ENCODE measurements at regions not wholly inside any gene's neighbourhood (a gene's known extent, or its start where the extent isn't known, plus 50 kb on each side); places are given as distances from the start of the nearest gene placed in this dataset.
"Not testable (repeated sequence)": the region's sequence is repeated elsewhere in the genome, so short reads cannot be mapped to it uniquely, and the experiment has no call there.

DNA sequence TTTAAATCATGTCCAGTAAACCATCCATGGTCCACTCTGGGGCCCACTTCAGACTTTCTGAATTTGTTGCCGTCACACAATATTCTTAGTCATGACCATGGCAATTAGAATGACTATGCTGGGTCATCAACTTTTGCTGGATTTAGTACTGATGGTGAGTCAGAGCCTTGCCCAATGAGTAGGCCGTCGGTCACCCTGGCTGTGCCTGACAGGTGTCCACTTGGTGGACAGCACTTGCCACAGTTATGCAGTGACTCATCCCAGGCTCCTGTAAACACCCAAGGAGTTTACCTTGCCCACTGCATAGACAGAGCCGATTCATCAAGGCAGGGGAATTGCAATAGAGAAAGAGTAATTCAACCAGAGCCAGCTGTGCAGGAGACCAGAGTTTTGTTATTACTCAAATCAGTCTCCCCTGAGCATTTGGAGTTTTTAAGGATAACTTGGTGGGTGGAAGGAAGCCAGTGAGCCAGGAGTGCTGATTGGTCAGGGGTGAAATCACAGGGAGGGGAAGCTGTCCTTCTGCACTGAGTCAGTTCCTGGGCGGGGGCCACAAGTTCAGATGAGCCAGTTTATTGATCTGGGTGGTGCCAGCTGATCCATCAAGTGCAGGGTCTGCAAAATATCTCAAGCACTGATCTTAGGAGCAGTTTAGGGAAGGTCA lies 333.8 kb downstream of the PTPRU start:
- DNase-seq (ENCODE audit: low read depth in 2 of 2), result no peak

DNA sequence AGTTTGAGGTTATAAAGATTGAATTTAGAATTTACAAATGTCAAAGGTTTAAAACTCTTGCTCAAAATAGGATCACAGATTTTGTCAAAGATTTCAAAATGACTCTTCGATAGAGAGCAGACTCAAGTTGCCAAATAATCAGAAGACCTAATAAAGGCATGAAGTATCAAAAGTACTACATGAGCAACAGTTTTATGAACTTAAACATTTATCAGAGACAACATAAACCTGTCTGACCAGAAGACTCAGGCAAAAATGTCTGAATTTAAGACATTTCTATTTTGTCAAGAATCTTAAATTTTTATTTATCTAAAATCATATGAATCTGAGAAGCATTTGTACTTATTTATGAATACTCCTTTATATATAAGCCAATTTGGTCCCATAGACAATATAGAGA lies 330.9 kb downstream of the PTPRU start:
- DNase-seq (ENCODE audit: low read depth in 2 of 2), result no peak

DNA sequence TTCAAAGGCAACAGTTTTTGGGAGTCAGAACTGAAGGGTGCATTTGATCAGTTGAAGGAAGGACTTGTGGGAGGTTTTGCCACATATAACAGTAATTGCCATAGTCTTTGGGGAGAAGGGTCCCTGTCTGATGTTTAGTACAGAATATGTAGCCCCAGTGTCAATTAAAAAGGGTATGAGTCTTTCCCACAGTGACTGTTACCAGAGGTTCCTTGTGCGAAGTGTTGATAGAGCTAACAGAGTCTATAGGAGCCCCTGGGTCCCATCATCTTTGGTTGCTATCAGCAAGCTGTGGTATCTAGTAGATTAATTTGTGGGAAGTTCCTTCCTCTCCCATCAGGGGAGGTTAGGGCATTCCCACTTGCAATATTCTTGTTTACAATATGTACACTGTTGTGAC lies 329.2 kb downstream of the PTPRU start:
- no peak for DNase-seq (ENCODE audit: low read depth in 2 of 2)

DNA sequence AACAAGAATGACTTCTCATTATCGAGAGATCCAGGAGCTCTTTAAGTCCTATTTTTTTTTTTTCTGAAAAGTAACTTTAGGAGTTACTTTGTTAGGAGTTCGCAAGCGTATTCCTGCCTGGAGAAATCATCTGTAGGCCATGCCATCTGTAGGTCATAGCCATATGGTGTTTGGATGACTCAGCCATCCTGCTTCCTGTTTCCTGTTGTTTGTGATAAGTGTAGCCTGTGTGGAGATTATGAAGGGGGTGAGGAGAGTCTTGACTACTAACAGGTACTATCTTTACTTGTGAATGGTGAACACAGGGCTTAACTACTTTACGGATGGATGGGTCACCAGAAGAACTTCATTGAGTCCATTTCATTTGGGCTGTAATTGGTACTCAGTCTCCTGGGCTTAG lies 327.2 kb downstream of the PTPRU start:
- DNase-seq (ENCODE audit: low read depth in 2 of 2), result no peak

DNA sequence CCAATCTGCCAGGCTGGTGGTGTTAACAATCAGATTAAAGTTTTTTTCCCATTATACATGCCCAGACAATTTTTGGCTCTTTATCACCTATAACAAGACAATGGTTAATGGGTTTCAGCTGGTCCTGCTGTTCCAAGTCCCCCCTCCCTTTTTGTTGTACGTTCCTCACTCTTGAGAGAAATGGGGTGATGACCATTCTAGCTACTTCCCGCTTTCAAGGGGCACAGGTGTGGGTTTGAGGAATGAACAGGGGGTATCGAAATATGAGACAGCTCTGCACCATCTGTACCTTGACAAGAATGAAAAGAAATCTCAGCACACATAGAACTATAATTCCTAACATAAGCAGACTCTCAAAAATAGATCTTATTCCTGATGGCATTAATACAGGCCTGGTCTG lies 326.8 kb downstream of the PTPRU start:
- no peak for DNase-seq (ENCODE audit: low read depth in 2 of 2)

DNA sequence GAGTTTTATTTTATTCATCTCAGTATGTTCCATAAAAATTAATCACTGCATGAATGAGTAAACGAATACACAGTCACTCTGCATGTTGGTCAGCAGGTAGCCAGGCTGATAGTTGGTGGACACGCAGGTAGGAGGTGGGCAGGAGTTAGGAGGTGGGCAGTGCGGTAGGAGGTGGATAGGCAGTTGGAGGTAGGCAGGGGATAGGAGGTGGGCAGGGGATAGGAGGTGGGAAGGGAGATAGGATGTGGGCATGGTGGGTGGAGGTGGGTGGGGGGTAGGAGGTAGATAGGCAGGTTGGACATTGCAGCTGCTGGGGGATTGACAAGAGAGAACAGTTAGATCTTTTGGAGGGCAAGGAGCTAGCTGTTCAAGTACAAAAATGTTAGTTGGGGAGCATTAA lies 322.7 kb downstream of the PTPRU start:
- no peak for DNase-seq (ENCODE audit: low read depth in 2 of 2)

DNA sequence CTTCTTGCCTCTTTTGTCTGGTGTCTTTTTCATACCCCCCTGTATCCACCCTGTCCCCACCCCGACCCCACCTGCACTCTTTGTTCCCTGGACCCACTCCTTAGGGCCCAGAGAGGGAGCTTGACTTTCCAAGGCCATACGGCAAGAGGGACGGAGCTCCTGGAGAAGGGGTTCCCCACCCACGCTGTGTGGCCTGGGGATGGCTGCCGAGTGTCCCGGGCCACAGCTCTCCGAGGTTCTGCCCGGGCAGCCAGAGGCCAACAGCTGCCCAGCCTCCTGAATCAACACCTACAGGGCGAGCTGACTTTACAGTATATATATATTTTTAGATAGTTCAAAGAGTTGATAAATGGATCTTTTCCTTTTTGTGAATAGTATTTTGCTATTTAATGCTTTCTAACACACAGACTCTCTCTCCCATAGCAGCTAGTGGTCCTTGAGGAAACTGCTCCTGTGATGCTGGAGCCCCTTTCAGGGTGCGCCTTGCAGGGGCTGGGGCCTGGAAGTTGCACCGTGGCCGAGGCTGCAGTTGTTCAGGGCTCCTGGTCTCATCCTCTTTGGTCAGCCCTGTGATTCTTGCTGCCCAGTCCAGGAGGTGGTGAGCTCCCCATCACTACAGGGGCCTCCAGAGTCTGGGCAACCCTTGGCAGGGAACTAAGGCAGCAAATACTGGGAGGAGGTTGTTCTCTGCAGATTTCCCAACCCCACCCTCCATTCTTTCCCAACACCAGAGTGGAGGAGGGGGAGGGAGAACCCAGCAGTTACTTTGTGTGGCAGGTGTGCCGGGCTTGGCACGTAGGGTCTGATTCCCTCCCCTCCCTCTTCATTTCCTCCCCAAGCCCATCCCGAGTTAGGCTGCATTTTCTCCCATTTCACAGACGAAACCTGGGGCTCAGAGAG lies 321.6 kb downstream of the PTPRU start:
- DNase-seq (ENCODE audit: low read depth in 2 of 2), result no peak

DNA sequence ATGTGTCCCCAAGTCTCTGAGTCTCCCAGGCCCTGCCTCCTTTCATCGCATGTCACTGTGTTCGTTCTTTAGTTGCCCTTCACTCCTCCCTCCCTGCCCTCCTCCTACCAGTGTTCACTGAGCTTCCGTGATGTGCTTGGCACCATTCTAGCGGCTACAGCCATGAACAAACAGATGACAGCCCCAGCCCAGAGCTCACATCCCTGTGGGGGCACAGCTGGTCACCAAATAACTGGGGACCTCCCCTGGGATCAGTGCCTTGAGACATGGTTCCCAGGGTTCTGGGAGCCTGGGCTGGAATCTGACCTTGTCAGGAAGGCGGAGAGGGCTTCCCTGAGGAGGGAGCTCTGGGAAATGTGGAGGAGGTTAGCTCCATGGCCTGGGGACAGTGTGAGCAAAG lies 320.7 kb downstream of the PTPRU start:
- no peak for DNase-seq (ENCODE audit: low read depth in 2 of 2)

DNA sequence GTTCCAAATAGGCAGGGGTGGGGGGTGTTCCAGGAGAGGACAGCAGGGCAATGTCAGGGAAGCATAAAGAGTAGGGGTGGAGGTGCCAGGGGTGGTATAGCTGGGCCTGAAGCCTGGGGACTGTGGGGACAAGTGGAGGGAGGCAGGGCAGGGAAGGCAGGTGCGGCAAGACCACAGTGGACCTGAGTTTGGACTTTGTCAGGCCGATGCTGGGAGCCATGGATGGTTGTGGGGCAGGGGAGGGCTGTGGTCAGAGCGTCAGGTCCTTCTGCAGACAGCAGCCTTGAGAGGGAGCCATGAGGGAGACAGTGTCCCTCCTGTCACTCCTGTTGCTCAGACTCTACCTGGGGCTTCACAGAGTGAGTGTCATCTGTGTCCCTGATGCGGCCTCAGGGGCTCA lies 320.3 kb downstream of the PTPRU start:
- DNase-seq (ENCODE audit: low read depth in 2 of 2), result no peak

DNA sequence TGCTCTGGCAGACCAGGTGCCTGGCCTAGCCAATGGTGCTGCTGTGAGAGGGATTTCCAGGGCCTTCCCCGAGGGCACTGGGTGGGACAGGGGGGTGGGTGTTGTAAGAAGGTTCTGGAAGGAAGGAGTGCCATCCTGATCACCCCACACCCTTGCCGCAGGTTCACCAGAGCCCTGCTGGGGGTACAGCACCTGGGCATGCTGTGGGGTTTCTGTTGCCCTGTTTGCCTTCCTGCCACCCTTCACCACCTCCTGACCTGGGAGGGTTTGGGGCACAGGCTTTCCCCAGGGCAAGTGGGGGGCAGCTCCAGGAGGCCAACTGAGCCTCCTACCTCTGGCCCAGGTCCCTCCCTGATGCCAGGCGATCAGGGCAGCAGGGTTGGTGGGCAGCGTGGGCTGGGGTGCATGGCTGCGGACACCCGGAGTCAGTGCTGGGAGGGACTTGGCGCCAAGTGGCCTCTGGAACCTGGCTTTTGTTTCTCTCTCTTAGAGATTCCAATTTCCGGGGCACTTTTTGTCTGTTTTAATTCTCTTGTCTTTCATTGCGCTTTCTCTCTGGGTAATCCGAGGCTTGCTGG lies 318.8 kb downstream of the PTPRU start:
- DNase-seq (ENCODE audit: low read depth in 2 of 2), result no peak

DNA sequence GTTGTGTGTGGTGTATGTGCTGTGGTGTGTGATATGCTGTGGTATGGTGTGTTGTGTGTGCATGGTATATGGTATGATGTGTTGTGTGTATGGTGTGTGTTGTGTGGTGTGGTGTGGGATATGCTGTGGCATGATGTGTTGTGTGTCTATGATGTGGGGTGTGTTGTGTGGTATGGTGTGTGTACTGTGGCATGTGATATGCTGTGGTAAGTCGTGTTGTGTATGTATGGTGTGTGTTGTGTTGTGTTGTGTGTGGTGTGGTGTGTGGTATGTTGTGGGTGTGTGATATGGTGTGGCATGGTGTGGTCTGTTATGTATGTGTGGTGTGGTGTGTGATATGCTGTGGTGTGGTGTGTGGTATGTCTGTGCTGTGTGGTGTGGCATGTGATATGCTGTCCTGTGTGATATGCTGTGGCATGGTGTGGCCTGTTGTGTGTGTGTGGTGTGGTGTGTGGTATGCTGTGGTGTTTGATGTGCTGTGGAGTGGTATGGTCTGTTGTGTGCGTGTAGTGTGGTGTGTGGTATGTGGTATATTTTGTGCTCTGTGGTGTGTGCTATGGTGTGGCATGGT lies 318.0 kb downstream of the PTPRU start:
- DNase-seq (ENCODE audit: low read depth in 2 of 2), result no peak

DNA sequence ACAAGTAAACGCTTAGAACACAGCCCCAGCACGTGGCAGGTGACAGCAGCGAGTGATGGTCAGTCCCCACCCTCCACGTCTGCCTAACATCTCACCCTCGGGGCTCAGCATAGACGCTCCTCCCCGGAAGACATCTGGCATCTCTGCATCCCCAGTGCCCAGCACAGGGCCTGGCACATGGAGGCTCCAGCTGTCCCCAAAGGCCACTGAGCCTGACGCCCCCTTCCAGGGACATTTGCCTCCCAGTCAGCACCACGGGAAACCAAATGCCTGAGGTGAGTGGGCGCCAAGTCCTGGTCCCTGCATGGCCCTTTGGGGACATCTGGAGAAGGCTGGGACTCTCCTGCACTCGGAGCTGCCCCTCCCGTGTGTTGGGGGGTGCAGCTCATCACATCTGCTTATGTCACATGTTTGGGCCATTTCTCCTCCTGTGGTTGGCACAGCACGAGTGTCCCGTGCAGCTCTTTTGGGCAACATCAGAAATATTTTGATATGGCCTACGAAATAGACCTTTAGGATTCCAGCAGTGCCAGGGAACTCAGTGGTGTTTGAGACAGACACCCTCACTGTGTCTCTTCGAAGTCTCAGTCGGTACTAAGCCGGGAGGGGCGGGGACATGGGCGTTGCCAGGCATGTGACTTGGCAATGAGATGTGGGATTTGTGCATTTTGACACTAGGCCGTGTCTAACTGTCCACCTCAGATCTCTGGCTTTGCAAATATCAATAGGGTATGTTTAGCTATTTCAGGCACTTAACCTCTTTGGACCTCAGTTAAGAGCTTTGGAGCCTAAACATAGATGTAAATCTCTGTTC lies 315.0 kb downstream of the PTPRU start:
- no peak for DNase-seq (ENCODE audit: low read depth in 2 of 2)

DNA sequence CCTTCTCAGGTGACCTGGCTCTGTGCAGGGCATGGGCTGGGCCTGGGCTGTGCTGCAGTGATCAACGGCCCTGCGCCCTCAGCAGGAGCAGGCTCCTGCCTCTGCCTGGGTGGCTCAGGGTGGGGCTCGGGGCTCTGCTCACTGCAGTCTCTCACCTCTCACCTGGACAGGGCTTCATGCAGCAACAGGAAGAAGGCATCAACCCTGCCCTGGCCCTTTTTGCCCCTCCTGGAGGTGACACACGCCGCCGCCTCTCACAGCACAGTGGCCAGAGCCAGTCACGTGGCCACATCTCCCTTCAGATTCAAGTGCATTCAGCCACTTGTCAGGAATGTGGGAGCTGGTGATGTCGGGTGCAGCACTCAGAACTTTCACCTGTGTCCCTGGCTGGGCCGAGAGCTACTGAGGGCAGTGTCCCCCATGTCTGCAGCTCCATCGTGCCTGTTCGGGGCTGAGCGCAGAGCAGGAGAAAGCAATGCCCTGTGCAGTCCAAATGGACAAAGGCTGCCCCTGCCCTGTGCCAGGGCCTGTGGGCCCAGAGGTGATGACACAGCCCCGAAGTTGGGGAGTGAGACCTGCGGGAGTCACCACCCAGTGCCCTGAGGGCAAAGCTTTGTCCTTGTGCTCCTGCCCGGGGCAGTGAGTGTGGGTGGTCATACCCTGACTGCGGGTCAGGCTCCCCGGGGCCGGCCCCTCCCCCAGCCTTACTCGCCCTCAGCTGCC lies 314.0 kb downstream of the PTPRU start:
- no peak for DNase-seq (ENCODE audit: low read depth in 2 of 2)

DNA sequence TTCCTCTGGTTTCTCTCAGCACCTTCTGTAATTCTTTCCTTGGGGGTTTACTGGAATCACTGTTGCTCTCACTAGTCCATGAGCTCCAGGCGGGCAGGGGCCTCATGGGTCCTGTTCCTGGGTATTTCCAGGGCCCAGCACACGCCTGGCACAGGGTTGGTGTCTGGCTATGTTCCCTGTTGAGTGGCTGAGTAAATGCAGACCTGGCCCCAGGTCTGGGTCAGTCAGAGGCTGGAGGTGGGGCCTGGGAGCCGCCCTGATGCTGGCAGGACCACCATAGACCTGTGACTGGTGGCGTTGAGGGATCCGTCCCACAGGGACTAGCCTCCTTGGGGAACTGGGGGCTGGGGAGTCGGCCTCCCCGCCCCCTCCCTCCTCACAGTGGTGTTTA lies 313.4 kb downstream of the PTPRU start:
- not testable (repeated sequence) for DNase-seq (ENCODE audit: low read depth in 2 of 2)

DNA sequence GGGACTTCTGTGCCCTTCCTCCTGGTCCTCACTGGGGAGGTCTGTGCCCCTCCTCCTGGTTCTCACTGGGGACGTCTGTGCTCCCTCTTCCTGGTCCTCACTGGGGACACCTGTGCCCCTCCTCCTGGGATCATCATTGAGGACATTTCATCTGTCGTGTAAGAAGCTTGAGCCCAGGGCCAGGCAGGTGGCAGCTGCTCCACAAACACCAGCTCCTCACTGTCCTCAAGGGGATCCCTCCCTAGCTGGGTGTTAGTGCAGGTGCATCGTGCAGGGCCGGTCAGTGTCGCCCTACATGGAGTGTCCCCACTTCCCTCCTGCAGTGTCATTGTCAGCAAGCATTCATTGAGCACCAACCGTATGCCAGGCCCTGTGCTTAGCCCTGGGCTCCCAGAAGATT lies 312.7 kb downstream of the PTPRU start:
- DNase-seq (ENCODE audit: low read depth in 2 of 2), result no peak

DNA sequence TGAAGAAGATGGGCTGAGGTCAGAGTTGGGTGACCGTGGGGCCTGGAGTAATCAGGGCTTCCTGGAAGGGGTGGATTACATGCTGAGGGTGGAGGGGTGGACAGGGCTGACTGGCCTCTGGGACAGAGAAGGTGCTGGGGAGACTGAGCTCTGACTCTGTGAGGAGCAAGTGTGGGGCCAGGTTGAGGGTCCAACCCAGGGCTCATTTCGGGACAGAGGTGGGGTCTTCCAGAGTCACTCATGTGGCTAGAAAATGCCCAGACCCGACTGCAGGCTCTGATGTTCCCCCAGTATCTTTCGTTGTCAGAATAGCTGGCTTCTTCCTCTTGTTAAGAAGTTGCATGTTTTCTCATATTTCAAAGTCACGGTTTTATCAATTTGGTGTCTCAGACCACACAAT lies 311.8 kb downstream of the PTPRU start:
- DNase-seq (ENCODE audit: low read depth in 2 of 2), result no peak

DNA sequence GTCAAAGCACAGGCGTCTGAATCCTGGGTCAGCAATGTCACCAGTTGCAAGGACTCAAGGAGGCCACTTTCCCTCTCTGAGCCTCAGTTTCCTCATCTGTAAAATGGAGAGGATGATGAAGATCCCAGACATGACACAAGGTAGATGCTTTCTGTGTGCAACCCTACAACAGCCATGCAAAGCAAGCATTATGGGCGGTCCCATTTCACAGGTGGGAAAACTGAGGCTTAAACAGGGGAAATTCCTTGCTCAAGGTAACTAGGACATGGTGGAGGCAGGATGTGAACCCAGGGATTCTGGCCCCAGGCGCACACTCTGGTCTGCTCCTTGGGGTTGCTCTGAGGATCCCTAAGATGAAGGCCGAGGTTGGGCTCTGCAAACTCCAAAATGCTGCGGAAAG lies 311.0 kb downstream of the PTPRU start:
- no peak for DNase-seq (ENCODE audit: low read depth in 2 of 2)

DNA sequence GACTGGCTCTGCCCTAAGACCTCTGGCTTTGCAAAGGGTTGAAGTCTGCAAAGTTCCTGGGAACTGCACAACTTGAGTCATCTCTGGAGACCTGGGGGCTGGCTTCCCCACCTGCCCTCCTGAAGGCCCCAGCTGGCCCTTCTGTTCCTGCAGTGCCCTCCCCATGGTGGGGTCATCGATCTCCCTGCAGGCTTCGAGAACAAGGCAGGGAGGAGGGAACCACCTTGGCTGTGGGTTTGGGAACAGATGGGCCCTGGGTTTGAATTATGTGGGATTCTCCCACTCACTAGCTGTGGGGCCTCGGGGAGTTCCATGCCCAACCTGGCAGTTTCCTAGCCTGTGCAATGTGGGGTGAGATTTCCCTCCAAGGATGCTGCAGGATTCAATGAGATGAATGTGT lies 310.2 kb downstream of the PTPRU start:
- DNase-seq (ENCODE audit: low read depth in 2 of 2), result no peak

DNA sequence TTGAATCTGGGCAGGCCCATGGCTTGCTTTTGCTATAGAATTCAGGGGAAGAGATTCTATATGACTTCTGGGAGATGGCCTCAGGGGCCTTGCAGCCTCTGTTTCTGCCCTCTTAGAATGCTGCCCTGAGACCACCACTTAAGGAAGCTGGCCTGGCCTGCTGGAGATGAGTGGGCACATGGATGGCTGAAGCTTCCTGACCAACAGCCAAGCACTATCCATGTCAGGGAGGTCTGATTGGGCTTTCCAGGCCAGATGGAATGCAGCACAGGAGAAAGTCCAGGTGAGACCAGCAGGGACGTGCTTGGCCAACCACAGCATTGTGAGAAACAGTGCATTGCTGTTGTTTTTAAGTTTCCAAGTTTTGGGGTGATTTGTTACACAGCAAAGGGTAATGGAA lies 308.1 kb downstream of the PTPRU start:
- DNase-seq (ENCODE audit: low read depth in 2 of 2), result no peak

DNA sequence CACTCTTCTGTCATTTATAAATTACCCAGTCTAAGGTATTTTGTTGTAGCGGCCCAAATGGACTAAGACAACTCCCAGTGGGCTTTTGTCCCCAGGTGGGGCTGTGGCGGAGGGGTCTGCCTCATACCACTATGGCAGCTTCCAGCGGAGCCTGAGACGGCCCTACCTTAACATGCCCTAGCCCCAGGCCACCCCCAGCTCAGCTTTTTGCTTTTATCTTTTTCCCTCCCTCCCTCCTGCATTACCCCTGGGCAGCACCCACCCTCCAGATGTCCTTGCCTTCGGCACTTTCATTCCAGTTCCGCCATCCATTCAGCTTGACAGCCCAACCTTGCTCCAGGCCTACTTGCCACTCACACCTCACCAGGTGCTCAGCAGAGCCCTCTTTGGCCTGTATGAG lies 307.3 kb downstream of the PTPRU start:
- no peak for DNase-seq (ENCODE audit: low read depth in 2 of 2)

DNA sequence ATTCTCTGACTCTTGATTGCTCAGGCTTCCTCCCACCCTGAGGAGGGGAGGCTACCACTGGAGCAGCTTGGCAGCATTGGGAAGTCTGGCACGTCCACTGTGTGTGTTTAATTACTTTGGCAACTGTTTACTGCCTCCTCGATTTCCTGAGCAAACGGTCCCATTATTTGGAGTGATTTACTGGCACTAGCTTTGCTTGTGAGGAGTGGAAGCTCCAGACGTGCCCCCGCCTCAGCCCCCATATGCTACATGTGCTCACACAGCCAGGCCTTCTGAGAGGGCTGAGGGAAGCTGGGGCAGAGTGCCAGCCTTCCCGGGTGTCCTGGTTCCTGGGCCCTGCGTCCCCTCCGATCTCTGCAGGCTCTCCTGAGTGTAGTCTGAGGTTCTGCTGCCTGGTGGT lies 306.2 kb downstream of the PTPRU start:
- no peak for DNase-seq (ENCODE audit: low read depth in 2 of 2)
